ENCODE measurements at regions not wholly inside any gene's neighbourhood (a gene's known extent, or its start where the extent isn't known, plus 50 kb on each side); places are given as distances from the start of the nearest gene placed in this dataset.
A peak's percentile ranks its signal among the peaks of the same experiment; 100 is the strongest.

- POLR2A ChIA-PET: no interaction called here
- 64% methylated on average over 14 of the region's 27 CpGs for WGBS (ENCODE audit: missing lambda C conversion rate)
- H3K27ac ChIP-seq: no peak overlapping the region
- no peak for ATAC-seq
- no peak for TF ChIP-seq ATOH8 (CRISPR knock-in tag; IDR thresholded peaks at IDR 0.05; ENCODE audit: low read depth)
- no peak for TF ChIP-seq RFX5 (IDR thresholded peaks at IDR 0.05)
- TF ChIP-seq CBX8 (IDR thresholded peaks at IDR 0.05): no peak
- no peak for TF ChIP-seq HOXA7 (CRISPR knock-in tag; IDR thresholded peaks at IDR 0.05)
- no peak for TF ChIP-seq RAD21 (conservative IDR thresholded peaks at IDR 0.05 in 1 of 2, IDR thresholded peaks at IDR 0.05 in 1 of 2)
- TF ChIP-seq POLR2AphosphoS2 (conservative IDR thresholded peaks at IDR 0.05; ENCODE audit: low read length): no peak
- TF ChIP-seq TFCP2L1 (CRISPR knock-in tag; IDR thresholded peaks at IDR 0.05): no peak
- no peak for FAIRE-seq
- no peak overlapping the region for H3K4me3 ChIP-seq
- peaks cover 18% of the 10 kb centered on the region for H3K4me1 ChIP-seq
- DNase-seq (ENCODE audit: low read depth in 1 of 2, low spot score in 1 of 2): no peak
- no peaks in the 10 kb centered on the region for H3K9me3 ChIP-seq
- CTCF ChIA-PET: interaction anchor here (1.6 kb wide), 1 partner anchor 13 kb away, joined by 3 read pairs; no protein-coding TSS in a partner anchor
- no peak overlapping the region for H3K4me2 ChIP-seq
Measured at GRCh38 chr20:62554898-62555641, 79.3 kb upstream of the GATA5 start.

- ChIA-PET CTCF (interaction anchor here (0.6 kb wide), 1 partner anchor 265 kb away, joined by 4 read pairs; no protein-coding TSS in a partner anchor), POLR2A (no interaction called here)
- ATAC-seq (no peak), FAIRE-seq (no peak), DNase-seq (ENCODE audit: low read depth in 1 of 2, low spot score in 1 of 2) (no peak)
- WGBS (ENCODE audit: missing lambda C conversion rate): 72% methylated on average over 22 of the region's 29 CpGs
- Histone ChIP-seq H3K4me1 (peaks cover 11% of the 10 kb centered on the region), H3K4me3 (no peak overlapping the region), H3K9me3 (no peaks in the 10 kb centered on the region), H3K27ac (no peak overlapping the region), H3K4me2 (no peak overlapping the region)
- no peak for TF ChIP-seq RNF2 (IDR thresholded peaks at IDR 0.05; ENCODE audit: borderline replicate concordance, low read depth)
- no peak for TF ChIP-seq RCOR1 (IDR thresholded peaks at IDR 0.05; ENCODE audit: low read depth, low read length)
- TF ChIP-seq BHLHE40 (IDR thresholded peaks at IDR 0.05; ENCODE audit: low read depth, low read length): no peak
- TF ChIP-seq HOXB13 (CRISPR knock-in tag; IDR thresholded peaks at IDR 0.05; ENCODE audit: low read depth): no peak
- no peak for TF ChIP-seq EP300 (IDR thresholded peaks at IDR 0.05)
- no peak for TF ChIP-seq E2F6 (IDR thresholded peaks at IDR 0.05; ENCODE audit: borderline replicate concordance, low read depth)
Measured at GRCh38 chr20:62555642-62556420, 80.0 kb upstream of the GATA5 start.

- FAIRE-seq (no peak), DNase-seq (ENCODE audit: low read depth in 1 of 2, low spot score in 1 of 2) (peak in 1 of 2 experiments; percentile 37), ATAC-seq (peak in 1 of 2 experiments; percentile 26; a peak in 3 of 6 replicates)
- CTCF ChIA-PET: interaction anchor here (0.6 to 2.7 kb wide), 5 partner anchors 8 to 234 kb away, joined by 3 to 7 read pairs (median 3); no protein-coding TSS in a partner anchor
- POLR2A ChIA-PET: no interaction called here
- TF ChIP-seq RCOR1 (IDR thresholded peaks at IDR 0.05; ENCODE audit: low read depth, low read length) (no peak), HEYL (CRISPR knock-in tag; IDR thresholded peaks at IDR 0.05) (no peak), ZSCAN20 (CRISPR knock-in tag; IDR thresholded peaks at IDR 0.05) (no peak), SMC3 (IDR thresholded peaks at IDR 0.05) (no peak), MAZ (IDR thresholded peaks at IDR 0.05; ENCODE audit: borderline replicate concordance, low read depth, low read length) (no peak), MAX (IDR thresholded peaks at IDR 0.05) (no peak), MAFK (IDR thresholded peaks at IDR 0.05; ENCODE audit: partially characterized antibody) (peak; percentile 98), E2F6 (IDR thresholded peaks at IDR 0.05; ENCODE audit: borderline replicate concordance, low read depth) (no peak)
- no peaks in the 10 kb centered on the region for H3K9me3 ChIP-seq
- no peak overlapping the region for H3K4me2 ChIP-seq
- no peak overlapping the region for H3K27ac ChIP-seq
- WGBS (ENCODE audit: missing lambda C conversion rate): 29% methylated on average over 7 of the region's 14 CpGs
- H3K4me1 ChIP-seq: 0 out of 3 replicates have a peak, but pooled peaks cover 3% of the 10 kb centered on the region
- H3K4me3 ChIP-seq: no peak overlapping the region
Measured at GRCh38 chr20:62557462-62557861, 81.7 kb upstream of the GATA5 start.

Measured in A549 (cell line).